ENCODE measurements at regions not wholly inside any gene's neighbourhood (a gene's known extent, or its start where the extent isn't known, plus 50 kb on each side); places are given as distances from the start of the nearest gene placed in this dataset.

DNA sequence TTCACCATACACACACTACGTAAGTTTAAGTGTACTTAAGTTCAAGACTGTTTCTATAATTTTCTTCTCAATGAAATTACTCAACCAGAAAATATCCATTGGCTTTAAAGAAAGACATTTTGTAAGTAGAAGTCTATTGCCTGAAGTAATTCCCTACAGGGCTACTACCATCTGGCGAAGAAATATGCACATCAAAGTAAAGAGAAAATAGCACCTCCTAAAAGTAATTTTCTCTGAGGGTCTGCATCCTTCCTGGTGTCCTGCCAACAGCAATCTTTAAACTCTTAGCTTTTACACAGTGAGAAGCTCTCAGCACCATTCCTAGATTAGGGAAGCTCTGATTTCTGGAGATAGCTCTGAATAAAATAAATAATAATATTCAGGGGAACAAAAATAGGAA lies 498.5 kb upstream of the TYRP1 start:
- TF ChIP-seq, protein P1, sequence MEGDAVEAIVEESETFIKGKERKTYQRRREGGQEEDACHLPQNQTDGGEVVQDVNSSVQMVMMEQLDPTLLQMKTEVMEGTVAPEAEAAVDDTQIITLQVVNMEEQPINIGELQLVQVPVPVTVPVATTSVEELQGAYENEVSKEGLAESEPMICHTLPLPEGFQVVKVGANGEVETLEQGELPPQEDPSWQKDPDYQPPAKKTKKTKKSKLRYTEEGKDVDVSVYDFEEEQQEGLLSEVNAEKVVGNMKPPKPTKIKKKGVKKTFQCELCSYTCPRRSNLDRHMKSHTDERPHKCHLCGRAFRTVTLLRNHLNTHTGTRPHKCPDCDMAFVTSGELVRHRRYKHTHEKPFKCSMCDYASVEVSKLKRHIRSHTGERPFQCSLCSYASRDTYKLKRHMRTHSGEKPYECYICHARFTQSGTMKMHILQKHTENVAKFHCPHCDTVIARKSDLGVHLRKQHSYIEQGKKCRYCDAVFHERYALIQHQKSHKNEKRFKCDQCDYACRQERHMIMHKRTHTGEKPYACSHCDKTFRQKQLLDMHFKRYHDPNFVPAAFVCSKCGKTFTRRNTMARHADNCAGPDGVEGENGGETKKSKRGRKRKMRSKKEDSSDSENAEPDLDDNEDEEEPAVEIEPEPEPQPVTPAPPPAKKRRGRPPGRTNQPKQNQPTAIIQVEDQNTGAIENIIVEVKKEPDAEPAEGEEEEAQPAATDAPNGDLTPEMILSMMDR (IDR thresholded peaks at IDR 0.05) = no peak
- TF ChIP-seq POLR2A (IDR thresholded peaks at IDR 0.05; ENCODE audit: low read length) (no peak), REST (IDR thresholded peaks at IDR 0.05) (no peak), BHLHE40 (IDR thresholded peaks at IDR 0.05; ENCODE audit: low read depth, low read length) (no peak), MAZ (IDR thresholded peaks at IDR 0.05; ENCODE audit: borderline replicate concordance, low read depth, low read length) (no peak), EP300 (IDR thresholded peaks at IDR 0.05) (no peak), JUN (IDR thresholded peaks at IDR 0.05) (no peak), CBX2 (IDR thresholded peaks at IDR 0.05; ENCODE audit: borderline replicate concordance, low read depth) (no peak)

Data from A549 (cell line).